CD8-positive, alpha-beta memory T cell (primary cell): ENCODE measurements at regions not wholly inside any gene's neighbourhood (a gene's known extent, or its start where the extent isn't known, plus 50 kb on each side); places are given as distances from the start of the nearest gene placed in this dataset.

ENCODE experiments used
- CTCF ChIA-PET: fragments of 350-600 bp; sonication (Branson Sonifier 250); formaldehyde crosslinking; loops from one replicate; lab custom pipeline; 2021; ENCODE audit warnings: antibody characterized with exemption; lab: Charles Lee
- POLR2A ChIA-PET: fragments of 350-600 bp; sonication (Branson Sonifier 250); formaldehyde crosslinking; loops from one replicate; lab custom pipeline; 2021; ENCODE audit warnings: antibody characterized with exemption; lab: Charles Lee
- DNase-seq, 5 donors: peaks; one replicate each; pipeline versions ENCODE4 v3.0.0 to v3.0.0-alpha.2; 2020 to 2022; ENCODE audit warnings: mixed read lengths in 1 of 5
- H3K27ac ChIP-seq: one replicate; pipeline ENCODE4 v1.7.0; 2013; ENCODE audit warnings: low read depth, mild to moderate bottlenecking, low read length, moderate library complexity
- H3K27me3 ChIP-seq: 2 replicates; pipeline ENCODE4 v1.7.0; 2013; ENCODE audit warnings: low read length, mild to moderate bottlenecking; ENCODE audit not compliant: insufficient read depth, poor library complexity, severe bottlenecking
- H3K36me3 ChIP-seq: 2 replicates; pipeline ENCODE4 v1.7.0; 2013; ENCODE audit warnings: mild to moderate bottlenecking, low read length, moderate library complexity; ENCODE audit not compliant: insufficient read depth
- H3K4me1 ChIP-seq: 2 replicates; pipeline ENCODE4 v1.7.0; 2013; ENCODE audit warnings: mild to moderate bottlenecking, low read length, moderate library complexity; ENCODE audit not compliant: insufficient read depth
- H3K4me3 ChIP-seq: 2 replicates; pipeline ENCODE4 v1.7.0; 2013; ENCODE audit warnings: mild to moderate bottlenecking, low read length
- H3K9me3 ChIP-seq: 2 replicates; pipeline ENCODE4 v1.7.0; 2013; ENCODE audit warnings: mild to moderate bottlenecking, low read length
- H3K27ac Mint-ChIP-seq, 8 donors: one replicate each; pipeline ENCODE4 v1.8.0; 2020 to 2021; ENCODE audit warnings: mixed read lengths in 8 of 8, mild to moderate bottlenecking in 6 of 8, inconsistent platforms in 3 of 8, moderate library complexity in 3 of 8
- H3K27me3 Mint-ChIP-seq, 2 donors: one replicate each; pipeline ENCODE4 v1.8.0; 2020 to 2021; ENCODE audit warnings: mixed read lengths in 2 of 2, mild to moderate bottlenecking in 1 of 2, moderate library complexity in 1 of 2
- H3K36me3 Mint-ChIP-seq, 3 donors: one replicate each; pipeline ENCODE4 v1.8.0; 2020 to 2021; ENCODE audit warnings: mixed read lengths in 3 of 3, inconsistent platforms in 1 of 3, mild to moderate bottlenecking in 1 of 3
- H3K4me1 Mint-ChIP-seq, 3 donors: one replicate each; pipeline ENCODE4 v1.8.0; 2020 to 2021; ENCODE audit warnings: mixed read lengths in 3 of 3, inconsistent platforms in 1 of 3, mild to moderate bottlenecking in 1 of 3
- H3K4me3 Mint-ChIP-seq, 7 donors: one replicate each; pipeline ENCODE4 v1.8.0; 2020 to 2021; ENCODE audit warnings: mixed read lengths in 7 of 7, mild to moderate bottlenecking in 6 of 7, moderate library complexity in 4 of 7, inconsistent platforms in 2 of 7
- H3K9me3 Mint-ChIP-seq, 5 donors: one replicate each; pipeline ENCODE4 v1.8.0; 2020 to 2022; ENCODE audit warnings: mixed read lengths in 5 of 5, mild to moderate bottlenecking in 3 of 5, moderate library complexity in 2 of 5, inconsistent platforms in 1 of 5

DNA sequence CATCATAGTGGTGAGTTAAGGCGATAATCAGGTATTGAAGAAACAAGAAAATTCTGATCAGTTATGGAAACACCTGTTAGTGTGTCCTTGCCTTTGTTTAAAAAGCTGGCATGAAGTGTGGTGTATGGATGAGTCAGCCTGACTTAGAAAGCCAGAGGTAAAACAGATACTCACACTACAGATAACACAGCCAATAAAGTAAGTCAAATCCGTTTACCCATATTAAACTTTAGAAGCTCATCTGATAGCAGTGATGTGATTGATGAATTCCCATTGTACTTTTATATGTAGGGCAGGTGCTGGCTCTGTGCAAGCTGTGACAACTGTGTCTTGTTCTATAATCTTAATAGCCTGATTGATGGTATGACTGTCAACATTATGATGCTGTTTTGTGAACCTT is 1392.7 kb upstream of the IGFBP7 start:
- Histone ChIP-seq H3K27ac (no peak overlapping the region), H3K4me1 (no peaks in the 10 kb centered on the region), H3K36me3 (no peaks in the 10 kb centered on the region), H3K4me3 (no peak overlapping the region), H3K9me3 (no peaks in the 10 kb centered on the region), H3K27me3 (no peaks in the 10 kb centered on the region)
- no peaks in the 10 kb centered on the region for H3K4me1 Mint-ChIP-seq
- no peak overlapping the region for H3K27ac Mint-ChIP-seq
- CTCF ChIA-PET = no interaction called here
- no peak for DNase-seq
- H3K9me3 Mint-ChIP-seq = peaks cover 3 to 15% (median 8%) of the 10 kb centered on the region in 5 donors
- no peaks in the 10 kb centered on the region for H3K36me3 Mint-ChIP-seq
- POLR2A ChIA-PET = no interaction called here
- no peak overlapping the region for H3K4me3 Mint-ChIP-seq
- no peaks in the 10 kb centered on the region for H3K27me3 Mint-ChIP-seq

DNA sequence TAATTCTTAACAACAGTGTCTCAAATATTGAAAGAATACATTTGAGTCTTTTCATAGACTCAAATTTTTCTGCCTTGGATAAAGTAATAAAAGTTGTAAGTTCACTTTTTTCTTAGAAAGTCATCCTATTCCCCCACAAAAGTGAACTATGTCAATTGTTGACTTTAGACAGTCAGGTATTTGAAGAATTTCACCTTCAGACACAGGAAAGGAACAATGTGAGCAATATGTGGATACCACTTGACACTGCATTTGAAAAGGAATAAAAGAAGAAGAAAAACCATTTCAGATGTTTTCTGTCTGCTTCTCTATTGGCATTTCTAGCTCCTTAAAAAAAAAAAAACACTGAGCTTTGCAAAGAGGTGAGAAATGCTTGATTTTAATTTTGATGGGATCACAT is 1389.0 kb upstream of the IGFBP7 start:
- DNase-seq = no peak
- Histone ChIP-seq H3K36me3 (no peaks in the 10 kb centered on the region), H3K4me3 (no peak overlapping the region), H3K27ac (no peak overlapping the region), H3K27me3 (no peaks in the 10 kb centered on the region), H3K4me1 (no peaks in the 10 kb centered on the region), H3K9me3 (no peaks in the 10 kb centered on the region)
- ChIA-PET CTCF (no interaction called here), POLR2A (no interaction called here)
- Mint-ChIP-seq H3K4me1 (no peaks in the 10 kb centered on the region), H3K4me3 (no peak overlapping the region), H3K27ac (no peak overlapping the region), H3K9me3 (peaks cover 1 to 20% (median 11%) of the 10 kb centered on the region in 5 donors), H3K27me3 (no peaks in the 10 kb centered on the region), H3K36me3 (no peaks in the 10 kb centered on the region)

DNA sequence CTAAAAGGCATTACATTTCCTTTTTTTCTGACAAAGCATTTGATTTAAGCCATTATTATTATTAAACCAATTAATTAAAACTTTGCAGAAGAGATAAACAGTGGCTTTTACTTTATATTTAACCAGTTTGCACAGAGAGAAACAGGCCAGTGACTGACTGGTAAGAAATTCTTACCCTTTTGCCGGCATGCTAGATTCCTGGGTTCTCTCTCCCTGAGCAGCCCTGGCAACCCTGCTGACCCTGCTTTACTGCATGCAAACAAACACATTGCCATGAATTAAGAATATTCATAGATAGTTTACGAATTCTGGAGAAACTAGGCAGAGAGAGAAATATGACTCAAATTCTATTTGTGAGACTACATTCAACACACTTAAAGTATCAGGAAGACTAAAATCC is 1381.4 kb upstream of the IGFBP7 start:
- H3K4me3 Mint-ChIP-seq = no peak overlapping the region
- Histone ChIP-seq H3K9me3 (no peaks in the 10 kb centered on the region), H3K36me3 (no peaks in the 10 kb centered on the region), H3K4me3 (no peak overlapping the region), H3K27me3 (no peaks in the 10 kb centered on the region), H3K27ac (no peak overlapping the region), H3K4me1 (no peaks in the 10 kb centered on the region)
- no peak overlapping the region for H3K27ac Mint-ChIP-seq
- ChIA-PET CTCF (no interaction called here), POLR2A (interaction anchor here (0.7 kb wide), 1 partner anchor 327 kb away, joined by 3 read pairs; no protein-coding TSS in a partner anchor)
- no peaks in the 10 kb centered on the region for H3K27me3 Mint-ChIP-seq
- no peak for DNase-seq
- no peaks in the 10 kb centered on the region for H3K36me3 Mint-ChIP-seq
- no peaks in the 10 kb centered on the region for H3K4me1 Mint-ChIP-seq
- H3K9me3 Mint-ChIP-seq = peaks cover 5 to 26% (median 19%) of the 10 kb centered on the region in 5 donors

DNA sequence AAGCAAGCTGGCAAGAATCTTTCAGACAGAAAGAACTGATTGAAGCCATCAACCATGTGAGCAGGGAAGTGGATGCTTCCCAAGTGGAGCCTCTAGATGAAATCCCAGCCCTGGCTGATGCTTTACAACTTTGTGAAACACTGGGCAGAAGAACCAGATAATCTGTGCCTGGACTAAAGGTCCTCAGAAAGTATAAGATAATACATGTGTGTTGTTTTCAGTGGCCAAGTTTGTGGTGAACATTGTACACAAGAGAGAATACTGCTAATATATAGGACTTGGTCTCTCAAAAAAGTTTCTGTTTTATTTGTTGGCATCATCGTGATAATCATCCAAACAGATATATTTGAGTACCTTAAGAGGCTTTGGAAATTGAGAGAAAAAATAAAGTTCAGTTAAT is 1367.8 kb upstream of the IGFBP7 start:
- no peaks in the 10 kb centered on the region for H3K36me3 Mint-ChIP-seq
- Histone ChIP-seq H3K4me3 (no peak overlapping the region), H3K27ac (no peak overlapping the region), H3K36me3 (no peaks in the 10 kb centered on the region), H3K4me1 (no peaks in the 10 kb centered on the region), H3K27me3 (no peaks in the 10 kb centered on the region), H3K9me3 (no peaks in the 10 kb centered on the region)
- H3K27me3 Mint-ChIP-seq = no peaks in the 10 kb centered on the region
- peaks cover 0 to 26% (median 7%) of the 10 kb centered on the region in 5 donors for H3K9me3 Mint-ChIP-seq
- ChIA-PET CTCF (no interaction called here), POLR2A (no interaction called here)
- H3K4me3 Mint-ChIP-seq = no peak overlapping the region
- DNase-seq = no peak
- H3K4me1 Mint-ChIP-seq = no peaks in the 10 kb centered on the region
- H3K27ac Mint-ChIP-seq = no peak overlapping the region

DNA sequence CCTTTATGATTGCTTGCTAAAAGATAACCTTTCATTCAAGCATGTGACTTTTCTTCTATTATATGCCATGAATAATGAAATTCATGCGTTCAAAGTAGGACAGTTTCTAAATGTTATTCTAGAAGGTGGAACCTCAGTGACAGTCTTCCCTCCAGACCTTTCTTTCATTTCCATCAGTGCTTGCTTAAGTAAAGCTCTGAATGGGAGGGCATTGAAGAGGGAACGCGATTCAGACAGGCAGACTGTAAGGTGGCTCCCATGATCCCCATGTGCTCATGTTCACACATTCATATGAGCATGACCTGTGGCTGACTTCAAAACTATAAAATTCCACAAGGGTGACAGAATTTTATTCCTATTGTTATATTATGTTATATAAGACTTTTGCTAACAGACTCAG is 1367.3 kb upstream of the IGFBP7 start:
- H3K36me3 Mint-ChIP-seq = no peaks in the 10 kb centered on the region
- Histone ChIP-seq H3K27ac (no peak overlapping the region), H3K27me3 (no peaks in the 10 kb centered on the region), H3K4me1 (no peaks in the 10 kb centered on the region), H3K9me3 (no peaks in the 10 kb centered on the region), H3K36me3 (no peaks in the 10 kb centered on the region), H3K4me3 (no peak overlapping the region)
- ChIA-PET CTCF (no interaction called here), POLR2A (no interaction called here)
- no peak for DNase-seq
- no peak overlapping the region for H3K4me3 Mint-ChIP-seq
- H3K27ac Mint-ChIP-seq = no peak overlapping the region
- H3K27me3 Mint-ChIP-seq = no peaks in the 10 kb centered on the region
- H3K9me3 Mint-ChIP-seq = peaks cover 0 to 27% (median 7%) of the 10 kb centered on the region in 5 donors
- no peaks in the 10 kb centered on the region for H3K4me1 Mint-ChIP-seq

DNA sequence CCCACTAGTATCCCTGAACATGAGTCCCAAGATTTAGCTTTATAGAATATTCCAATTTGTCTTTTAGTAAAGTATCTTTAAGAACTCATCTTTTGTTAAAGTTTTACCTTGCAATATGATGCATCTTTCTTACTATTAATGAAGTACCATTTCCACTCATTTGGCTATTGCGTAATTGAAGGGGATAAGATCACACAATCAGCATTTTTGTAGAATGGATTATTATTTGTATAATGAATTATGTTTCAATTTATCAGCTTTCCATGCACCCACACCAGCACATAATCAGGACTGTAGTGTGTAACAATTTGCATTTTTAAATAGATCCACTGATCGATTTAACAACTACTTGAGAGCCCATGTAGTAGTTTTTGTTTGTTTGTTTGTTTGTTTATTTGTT is 1364.9 kb upstream of the IGFBP7 start:
- Mint-ChIP-seq H3K27ac (no peak overlapping the region), H3K9me3 (peaks cover 3 to 36% (median 9%) of the 10 kb centered on the region in 5 donors), H3K4me3 (no peak overlapping the region), H3K27me3 (no peaks in the 10 kb centered on the region), H3K36me3 (no peaks in the 10 kb centered on the region), H3K4me1 (no peaks in the 10 kb centered on the region)
- ChIA-PET CTCF (no interaction called here), POLR2A (no interaction called here)
- no peaks in the 10 kb centered on the region for H3K36me3 ChIP-seq
- H3K9me3 ChIP-seq = no peaks in the 10 kb centered on the region
- H3K27ac ChIP-seq = no peak overlapping the region
- H3K27me3 ChIP-seq = no peaks in the 10 kb centered on the region
- no peaks in the 10 kb centered on the region for H3K4me1 ChIP-seq
- DNase-seq = no peak
- no peak overlapping the region for H3K4me3 ChIP-seq

DNA sequence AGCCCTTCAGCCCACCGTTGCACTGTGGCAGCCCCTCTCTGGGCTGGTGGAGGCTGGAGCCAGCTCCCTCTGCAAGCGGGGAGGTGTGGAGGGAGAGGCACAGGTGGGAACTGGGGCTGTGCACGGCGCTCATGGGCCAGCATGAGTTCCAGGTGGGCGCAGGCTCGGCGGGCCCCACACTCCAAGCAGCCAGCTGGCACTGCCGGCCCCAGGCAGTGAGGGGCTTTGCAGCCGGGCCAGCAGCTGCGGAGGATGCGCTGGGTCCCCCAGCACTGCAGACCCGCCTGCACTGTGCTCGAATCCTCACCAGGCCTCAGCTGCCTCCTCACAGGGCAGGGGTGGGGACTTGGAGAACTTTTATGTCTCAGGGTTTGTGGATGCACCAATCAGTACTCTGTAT is 1354.8 kb upstream of the IGFBP7 start:
- H3K9me3 Mint-ChIP-seq = peaks cover 4 to 27% (median 22%) of the 10 kb centered on the region in 5 donors
- no peaks in the 10 kb centered on the region for H3K36me3 Mint-ChIP-seq
- no peaks in the 10 kb centered on the region for H3K4me1 ChIP-seq

DNA sequence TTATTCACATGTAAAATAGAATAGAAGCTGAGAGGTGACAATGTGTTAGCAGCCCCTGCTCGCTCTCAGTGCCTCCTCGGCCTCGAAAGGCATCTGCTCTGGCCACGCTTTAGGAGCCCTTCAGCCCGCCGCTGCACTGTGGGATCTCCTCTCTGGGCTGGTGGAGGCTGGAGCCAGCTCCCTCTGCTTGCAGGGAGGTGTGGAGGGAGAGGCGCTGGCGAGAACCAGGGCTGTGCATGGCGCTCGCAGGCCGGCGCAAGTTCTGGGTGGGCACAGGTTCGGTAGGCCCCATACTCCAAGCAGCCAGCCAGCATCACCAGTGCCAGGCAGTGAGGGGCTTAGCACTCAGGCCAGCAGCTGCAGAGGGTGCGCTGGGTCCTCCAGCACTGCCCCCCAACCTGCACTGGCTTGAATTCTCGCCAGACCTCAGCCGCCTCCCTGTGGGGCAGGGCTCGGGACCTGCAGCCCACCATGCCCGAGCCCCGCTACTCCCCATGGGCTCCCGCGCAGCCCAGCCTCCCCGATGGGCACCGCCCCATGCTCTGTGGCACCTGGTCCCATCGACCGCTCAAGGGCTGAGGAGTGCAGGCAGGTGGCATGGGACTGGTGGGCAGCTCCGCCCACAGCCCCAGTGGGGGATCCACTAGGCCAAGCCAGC is 1346.7 kb upstream of the IGFBP7 start:
- H3K9me3 ChIP-seq = no peaks in the 10 kb centered on the region
- Mint-ChIP-seq H3K27ac (no peak overlapping the region), H3K27me3 (peaks cover 0 to 2% of the 10 kb centered on the region in 2 donors), H3K4me1 (no peaks in the 10 kb centered on the region), H3K4me3 (no peak overlapping the region), H3K9me3 (peaks cover 6 to 22% (median 20%) of the 10 kb centered on the region in 5 donors), H3K36me3 (no peaks in the 10 kb centered on the region)
- H3K4me1 ChIP-seq = no peaks in the 10 kb centered on the region
- no peaks in the 10 kb centered on the region for H3K27me3 ChIP-seq
- no peaks in the 10 kb centered on the region for H3K36me3 ChIP-seq
- ChIA-PET POLR2A (no interaction called here), CTCF (no interaction called here)
- H3K4me3 ChIP-seq = no peak overlapping the region
- no peak overlapping the region for H3K27ac ChIP-seq
- DNase-seq = no peak

More for the DNA sequence above, 1354.8 kb upstream of the IGFBP7 start:
- Histone ChIP-seq H3K27me3 (no peaks in the 10 kb centered on the region), H3K9me3 (no peaks in the 10 kb centered on the region), H3K4me3 (no peak overlapping the region), H3K27ac (no peak overlapping the region), H3K36me3 (no peaks in the 10 kb centered on the region)
- DNase-seq = no peak
- Mint-ChIP-seq H3K4me3 (no peak overlapping the region), H3K27ac (no peak overlapping the region), H3K27me3 (no peaks in the 10 kb centered on the region), H3K4me1 (no peaks in the 10 kb centered on the region)
- CTCF ChIA-PET = no interaction called here
- POLR2A ChIA-PET = no interaction called here
